HG03520 (cell line): ENCODE measurements at regions not wholly inside any gene's neighbourhood (a gene's known extent, or its start where the extent isn't known, plus 50 kb on each side); places are given as distances from the start of the nearest gene placed in this dataset.
"Not testable (repeated sequence)": the region's sequence is repeated elsewhere in the genome, so short reads cannot be mapped to it uniquely, and the experiment has no call there.

Experiments used
- ATAC-seq: cut with Tn5 transposase; IDR thresholded peaks from one replicate; pipeline ENCODE4 v1.9.1; 2021; ENCODE audit warnings: mild to moderate bottlenecking, moderate library complexity; ENCODE audit not compliant: unreplicated experiment

- ATAC-seq = no peak
Measured at GRCh38 chr3:63094642-63095408, 183.3 kb upstream of the SYNPR start.

- no peak for ATAC-seq
Measured at GRCh38 chr3:63096248-63097058, 181.7 kb upstream of the SYNPR start.

- no peak for ATAC-seq
Measured at GRCh38 chr3:63097396-63097795, 180.7 kb upstream of the SYNPR start.

GRCh38 chr3:63116922-63117321, 161.2 kb upstream of the SYNPR start:
- no peak for ATAC-seq

GRCh38 chr3:63124090-63124489, 154.0 kb upstream of the SYNPR start:
- ATAC-seq = no peak

GRCh38 chr3:63126530-63126929, 151.6 kb upstream of the SYNPR start:
- no peak for ATAC-seq

GRCh38 chr3:63128380-63128779, 149.7 kb upstream of the SYNPR start:
- no peak for ATAC-seq

- no peak for ATAC-seq
Measured at GRCh38 chr3:63130625-63131024, 147.5 kb upstream of the SYNPR start.

GRCh38 chr3:63132461-63133250, 145.5 kb upstream of the SYNPR start:
- no peak for ATAC-seq

- no peak for ATAC-seq
Measured at GRCh38 chr3:63135367-63135766, 142.7 kb upstream of the SYNPR start.

- not testable (repeated sequence) for ATAC-seq
Measured at GRCh38 chr3:63136249-63136648, 141.9 kb upstream of the SYNPR start.

GRCh38 chr3:63142681-63143080, 135.4 kb upstream of the SYNPR start:
- no peak for ATAC-seq

- no peak for ATAC-seq
Measured at GRCh38 chr3:63146154-63146553, 132.0 kb upstream of the SYNPR start.

- no peak for ATAC-seq
Measured at GRCh38 chr3:63150880-63151279, 127.2 kb upstream of the SYNPR start.

GRCh38 chr3:63151897-63152296, 126.2 kb upstream of the SYNPR start:
- ATAC-seq = no peak

- ATAC-seq = no peak
Measured at GRCh38 chr3:63159764-63160163, 118.3 kb upstream of the SYNPR start.

- ATAC-seq = no peak
Measured at GRCh38 chr3:63167113-63167512, 111.0 kb upstream of the SYNPR start.

- ATAC-seq = no peak
Measured at GRCh38 chr3:63168179-63168578, 109.9 kb upstream of the SYNPR start.

- no peak for ATAC-seq
Measured at GRCh38 chr3:63179862-63180522, 98.1 kb upstream of the SYNPR start.

- ATAC-seq = no peak
Measured at GRCh38 chr3:63192248-63192647, 85.9 kb upstream of the SYNPR start.

- ATAC-seq = no peak
Measured at GRCh38 chr3:63193647-63194046, 84.5 kb upstream of the SYNPR start.
